HepG2 (cell line): ENCODE measurements at regions not wholly inside any gene's neighbourhood (a gene's known extent, or its start where the extent isn't known, plus 50 kb on each side); places are given as distances from the start of the nearest gene placed in this dataset.

Source experiments
- ATAC-seq: fragments of 200-7000 bp; cut with Tn5 transposase; 3 replicates; pipeline ENCODE4 v1.9.1; 2020; ENCODE audit warnings: mild to moderate bottlenecking, moderate library complexity
- BruUV-seq: library from RNA; stranded (reverse); fragments of 400-500 nt; replicated peaks from 2 replicates; lab custom pipeline; 2021; lab: Mats Ljungman, UMichigan
- CTCF ChIA-PET: fragments of 300-600 bp; formaldehyde crosslinking; extraction: SDS; loops from one replicate; lab custom pipeline; 2021; ENCODE audit warnings: low total read pairs, inconsistent platforms, low intra/inter-chr PET ratio; lab: Yijun Ruan, JAX
- POLR2A ChIA-PET: fragments of 350-600 bp; sonication (Branson Sonifier 250); formaldehyde crosslinking; loops from one replicate; lab custom pipeline; 2020; ENCODE audit warnings: antibody characterized with exemption, inconsistent platforms; lab: Yijun Ruan, JAX
- DNase-seq: peaks from one replicate; pipeline ENCODE4 v3.0.0-alpha.2; 2015; ENCODE audit warnings: low spot score
- FAIRE-seq: peaks from 3 replicates; lab custom pipeline; 2011; peaks lifted over from hg19 to GRCh38; lab: Jason Lieb, UNC
- H2AFZ ChIP-seq: one replicate; pipeline ENCODE4 v1.6.1; 2011; ENCODE audit warnings: low read length, inconsistent platforms
- H3K27ac ChIP-seq: fragments of 300-600 bp; 3 replicates; pipeline ENCODE4 v1.8.0; 2011; ENCODE audit warnings: mixed run types, mild to moderate bottlenecking, mixed read lengths, low read length, inconsistent platforms; ENCODE audit not compliant: insufficient read depth; ENCODE audit errors: extremely low read length
- H3K27me3 ChIP-seq, 2 experiments: fragments of 200-600 bp in 1 of 2; 2 replicates in 1 of 2; 3 replicates in 1 of 2; pipeline versions ENCODE4 v1.6.0 to v1.8.0; 2011; ENCODE audit warnings: low read length in 2 of 2, mild to moderate bottlenecking in 2 of 2, moderate library complexity in 2 of 2, inconsistent platforms in 1 of 2; ENCODE audit not compliant: insufficient read depth in 2 of 2, control insufficient read depth in 1 of 2
- H3K36me3 ChIP-seq, 2 experiments: fragments of 200-600 bp in 1 of 2; replicated peaks in 1 of 2; 2 replicates in 1 of 2; 3 replicates in 1 of 2; pipeline versions ENCODE4 v1.5.1 to v1.8.0; 2011; ENCODE audit warnings: low read length in 2 of 2, inconsistent platforms in 1 of 2; ENCODE audit not compliant: insufficient read depth in 2 of 2, control insufficient read depth in 1 of 2
- H3K4me1 ChIP-seq: 2 replicates; pipeline ENCODE4 v1.5.1; 2012; ENCODE audit warnings: low read length, inconsistent platforms; ENCODE audit not compliant: insufficient read depth
- H3K4me2 ChIP-seq: 2 replicates; pipeline ENCODE4 v1.6.0; 2011; ENCODE audit warnings: low read depth, low read length, inconsistent platforms
- H3K4me3 ChIP-seq, 3 experiments: fragments of 200-600 bp in 1 of 3; sonication (generic), shearing (Covaris generic) in 1 of 3; replicated peaks in 1 of 3; 2 replicates each; pipeline ENCODE4 v1.5.1; 2011 to 2016; ENCODE audit warnings: low read length in 3 of 3, inconsistent platforms in 2 of 3, low read depth in 2 of 3, mild to moderate bottlenecking in 2 of 3, control low read depth in 1 of 3, mixed read lengths in 1 of 3; ENCODE audit not compliant: insufficient read depth in 1 of 3
- H3K79me2 ChIP-seq: one replicate; pipeline ENCODE4 v1.6.1; 2011; ENCODE audit warnings: low read length, inconsistent platforms; ENCODE audit not compliant: insufficient read depth
- H3K9ac ChIP-seq: 2 replicates; pipeline ENCODE4 v1.6.0; 2011; ENCODE audit warnings: mild to moderate bottlenecking, low read depth, low read length, inconsistent platforms; ENCODE audit not compliant: insufficient read depth
- H3K9me3 ChIP-seq: 2 replicates; pipeline ENCODE4 v1.5.1; 2012; ENCODE audit warnings: mild to moderate bottlenecking, low read length
- H4K20me1 ChIP-seq: 2 replicates; pipeline ENCODE4 v1.6.0; 2011; ENCODE audit warnings: inconsistent platforms, mild to moderate bottlenecking, low read length, moderate library complexity; ENCODE audit not compliant: insufficient read depth
- EZH2 ChIP-seq: conservative IDR thresholded peaks from 2 replicates; pipeline ENCODE4 v1.6.1; 2012; ENCODE audit warnings: mild to moderate bottlenecking, low read depth, low read length, moderate library complexity
- HHEX ChIP-seq: IDR thresholded peaks from 2 replicates; pipeline ENCODE4 v1.6.1; 2016; ENCODE audit warnings: control low read depth
- WGBS: methylation state at CpG from one replicate; pipeline ENCODE4 v1.1.6; 2017; ENCODE audit warnings: low lambda C conversion rate; 5-methylcytosine and 5-hydroxymethylcytosine counted together
- in situ Hi-C: cut with HindIII; loops from 2 replicates; pipeline ENCODE4 v1.10.0; 2017; ENCODE audit warnings: low pct_unique_long_range_greater_than_20kb; ENCODE audit not compliant: extremely low pct_ligation_motif_present
- intact Hi-C: fragments of 100-400 bp; cut with micrococcal nuclease; formaldehyde crosslinking; loops from one replicate; pipeline ENCODE4 v1.10.0; 2022; ENCODE audit not compliant: unreplicated experiment
- TF ChIP-seq, protein P1 (sequence below): sonication (generic); formaldehyde crosslinking; IDR thresholded peaks from 2 replicates; pipeline ENCODE4 v1.4.0; 2020; ENCODE audit warnings: missing genetic modification reagents

DNA sequence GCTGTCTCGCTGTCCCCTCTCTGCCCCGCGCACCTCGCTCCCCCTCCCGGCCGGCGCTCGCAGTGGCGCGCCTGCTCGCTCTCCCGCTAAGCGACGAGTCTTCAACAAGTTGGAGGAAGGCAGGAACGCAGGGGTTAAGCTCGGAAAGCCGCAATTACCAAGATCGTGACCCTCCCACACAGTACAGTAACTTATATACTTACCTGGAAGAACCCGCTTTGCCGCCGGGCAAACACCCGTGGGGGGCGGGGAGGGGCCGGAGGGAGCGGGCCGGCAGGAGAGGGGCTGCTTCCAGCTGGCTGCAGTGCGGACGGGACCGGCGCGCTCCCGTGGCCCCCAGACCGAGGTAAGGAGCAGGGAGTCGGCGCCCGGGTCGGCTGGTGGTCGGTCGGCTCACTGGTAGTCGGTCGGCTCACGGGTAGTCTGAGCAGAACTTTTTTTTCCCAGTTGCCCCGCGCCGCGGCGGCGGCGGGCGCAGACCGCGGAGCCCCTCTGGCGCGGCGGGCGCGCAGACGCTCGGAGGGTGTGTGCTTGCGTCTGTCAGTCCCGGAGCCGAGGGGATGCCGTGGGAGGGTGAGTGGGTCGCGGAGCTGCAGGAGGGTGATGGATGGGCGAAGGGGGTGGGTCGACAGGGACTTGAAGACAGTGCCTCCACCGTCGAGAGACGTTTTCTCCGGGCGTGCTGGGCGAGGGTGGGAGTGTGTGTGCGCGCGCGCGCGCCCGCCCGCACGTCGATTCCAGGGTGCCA lies 101.2 kb upstream of the HSD17B12 start (continued):
- TF ChIP-seq, protein P1, sequence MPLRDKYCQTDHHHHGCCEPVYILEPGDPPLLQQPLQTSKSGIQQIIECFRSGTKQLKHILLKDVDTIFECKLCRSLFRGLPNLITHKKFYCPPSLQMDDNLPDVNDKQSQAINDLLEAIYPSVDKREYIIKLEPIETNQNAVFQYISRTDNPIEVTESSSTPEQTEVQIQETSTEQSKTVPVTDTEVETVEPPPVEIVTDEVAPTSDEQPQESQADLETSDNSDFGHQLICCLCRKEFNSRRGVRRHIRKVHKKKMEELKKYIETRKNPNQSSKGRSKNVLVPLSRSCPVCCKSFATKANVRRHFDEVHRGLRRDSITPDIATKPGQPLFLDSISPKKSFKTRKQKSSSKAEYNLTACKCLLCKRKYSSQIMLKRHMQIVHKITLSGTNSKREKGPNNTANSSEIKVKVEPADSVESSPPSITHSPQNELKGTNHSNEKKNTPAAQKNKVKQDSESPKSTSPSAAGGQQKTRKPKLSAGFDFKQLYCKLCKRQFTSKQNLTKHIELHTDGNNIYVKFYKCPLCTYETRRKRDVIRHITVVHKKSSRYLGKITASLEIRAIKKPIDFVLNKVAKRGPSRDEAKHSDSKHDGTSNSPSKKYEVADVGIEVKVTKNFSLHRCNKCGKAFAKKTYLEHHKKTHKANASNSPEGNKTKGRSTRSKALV = peak; percentile 59; the same call in 1 of the 2 replicates

DNA sequence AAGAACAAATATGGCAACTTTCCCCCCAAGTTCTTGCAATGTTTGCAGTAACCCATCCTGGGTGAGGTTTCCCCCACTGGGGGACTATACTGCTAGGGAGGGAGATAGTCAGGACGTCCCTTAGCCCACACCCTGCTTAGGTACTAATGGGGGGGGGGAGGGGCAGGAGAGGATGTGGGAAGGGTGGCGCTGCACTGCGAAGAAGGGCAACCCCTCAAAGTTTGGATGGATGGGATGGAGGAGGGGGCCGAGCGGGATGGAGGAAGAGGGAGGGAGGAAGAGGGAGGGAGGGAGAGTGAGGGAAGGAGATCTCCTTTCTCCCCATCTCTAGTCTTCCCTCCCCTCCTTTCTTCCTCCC lies 100.6 kb upstream of the HSD17B12 start:
- CTCF ChIA-PET = no interaction called here
- H3K4me1 ChIP-seq = no peaks in the 10 kb centered on the region
- POLR2A ChIA-PET = no interaction called here
- no peak overlapping the region for H3K27ac ChIP-seq
- 0 out of 2 replicates have a peak, but pooled peaks have one; percentile 30 for TF ChIP-seq EZH2
- TF ChIP-seq HHEX (CRISPR knock-in tag) = no peak
- H3K4me2 ChIP-seq = peak overlapping the region; percentile 76
- peak overlapping the region; percentile 63 to 73 (median 65); a peak in 5 of 6 replicates for H3K4me3 ChIP-seq
- peak; percentile 20 for ATAC-seq
- 0% methylated on average over 5 of the region's 5 CpGs for WGBS
- H3K27me3 ChIP-seq = peaks cover 12 to 92% of the 10 kb centered on the region in 2 experiments
- H3K36me3 ChIP-seq = no peaks in the 10 kb centered on the region
- in situ Hi-C loops (loop anchor here (10.0 kb wide), 1 partner anchor 65 kb away; no protein-coding TSS in a partner anchor), intact Hi-C loops (loop anchor here (5.0 kb wide), 2 partner anchors 102 to 272 kb away; partner anchors contain the start of gene HSD17B12)
- no peaks in the 10 kb centered on the region for H3K9me3 ChIP-seq
- no peak for FAIRE-seq
- no TSS peak for BruUV-seq
- no peak overlapping the region for H3K9ac ChIP-seq
- no peak for DNase-seq
- H2AFZ ChIP-seq = no peak overlapping the region
- H4K20me1 ChIP-seq = peaks cover 4% of the 10 kb centered on the region; the same call in 1 of the 2 replicates
- no peaks in the 10 kb centered on the region for H3K79me2 ChIP-seq
